HL-60 (cell line): ENCODE measurements at regions not wholly inside any gene's neighbourhood (a gene's known extent, or its start where the extent isn't known, plus 50 kb on each side); places are given as distances from the start of the nearest gene placed in this dataset.

Source experiments
- POLR2AphosphoS5 ChIP-seq: IDR thresholded peaks from 2 replicates; pipeline ENCODE4 v1.6.1; 2012; ENCODE audit warnings: low read depth
- TF ChIP-seq, protein P1 (sequence below): IDR thresholded peaks from one replicate; pipeline ENCODE4 v1.5.1; 2011; ENCODE audit warnings: low read length, control low read depth, inconsistent platforms; ENCODE audit not compliant: insufficient read depth
- TF ChIP-seq, protein P2 (sequence below): IDR thresholded peaks from 2 replicates; pipeline ENCODE4 v1.6.1; 2012; ENCODE audit warnings: low read depth; ENCODE audit not compliant: insufficient replicate concordance

DNA sequence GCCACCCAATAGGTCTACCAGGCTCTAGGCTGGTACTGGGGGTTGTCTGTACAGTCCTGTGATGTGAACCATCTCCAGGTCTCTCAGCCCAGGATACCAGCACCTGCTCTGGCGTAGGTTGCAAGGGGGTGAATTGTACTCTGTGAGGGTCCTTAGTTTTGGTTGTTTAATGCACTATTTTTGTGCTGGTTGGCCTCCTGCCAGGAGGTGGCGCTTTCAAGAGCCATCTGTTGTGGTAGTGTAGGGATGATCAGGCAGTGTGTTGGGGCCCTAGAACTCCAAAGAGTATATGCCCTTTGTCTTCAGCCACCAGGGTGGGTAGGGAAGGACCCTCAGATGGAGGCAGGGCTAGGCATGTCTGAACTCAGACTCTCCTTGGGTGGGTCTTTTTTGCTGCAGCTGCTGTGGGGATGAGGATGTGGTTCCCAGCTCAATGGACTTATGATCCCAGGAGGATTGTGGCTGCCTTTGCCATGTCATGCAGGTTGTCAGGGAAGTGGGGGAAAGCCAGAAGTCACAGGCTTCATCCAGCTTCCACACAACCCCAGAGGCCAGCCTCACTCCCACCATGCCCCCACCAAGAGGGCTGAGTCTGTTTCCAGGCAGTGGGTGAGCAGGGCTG lies 301.8 kb upstream of the CHRM3 start:
- TF ChIP-seq, protein P1, sequence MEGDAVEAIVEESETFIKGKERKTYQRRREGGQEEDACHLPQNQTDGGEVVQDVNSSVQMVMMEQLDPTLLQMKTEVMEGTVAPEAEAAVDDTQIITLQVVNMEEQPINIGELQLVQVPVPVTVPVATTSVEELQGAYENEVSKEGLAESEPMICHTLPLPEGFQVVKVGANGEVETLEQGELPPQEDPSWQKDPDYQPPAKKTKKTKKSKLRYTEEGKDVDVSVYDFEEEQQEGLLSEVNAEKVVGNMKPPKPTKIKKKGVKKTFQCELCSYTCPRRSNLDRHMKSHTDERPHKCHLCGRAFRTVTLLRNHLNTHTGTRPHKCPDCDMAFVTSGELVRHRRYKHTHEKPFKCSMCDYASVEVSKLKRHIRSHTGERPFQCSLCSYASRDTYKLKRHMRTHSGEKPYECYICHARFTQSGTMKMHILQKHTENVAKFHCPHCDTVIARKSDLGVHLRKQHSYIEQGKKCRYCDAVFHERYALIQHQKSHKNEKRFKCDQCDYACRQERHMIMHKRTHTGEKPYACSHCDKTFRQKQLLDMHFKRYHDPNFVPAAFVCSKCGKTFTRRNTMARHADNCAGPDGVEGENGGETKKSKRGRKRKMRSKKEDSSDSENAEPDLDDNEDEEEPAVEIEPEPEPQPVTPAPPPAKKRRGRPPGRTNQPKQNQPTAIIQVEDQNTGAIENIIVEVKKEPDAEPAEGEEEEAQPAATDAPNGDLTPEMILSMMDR = no peak
- no peak for TF ChIP-seq POLR2AphosphoS5
- TF ChIP-seq, protein P2, sequence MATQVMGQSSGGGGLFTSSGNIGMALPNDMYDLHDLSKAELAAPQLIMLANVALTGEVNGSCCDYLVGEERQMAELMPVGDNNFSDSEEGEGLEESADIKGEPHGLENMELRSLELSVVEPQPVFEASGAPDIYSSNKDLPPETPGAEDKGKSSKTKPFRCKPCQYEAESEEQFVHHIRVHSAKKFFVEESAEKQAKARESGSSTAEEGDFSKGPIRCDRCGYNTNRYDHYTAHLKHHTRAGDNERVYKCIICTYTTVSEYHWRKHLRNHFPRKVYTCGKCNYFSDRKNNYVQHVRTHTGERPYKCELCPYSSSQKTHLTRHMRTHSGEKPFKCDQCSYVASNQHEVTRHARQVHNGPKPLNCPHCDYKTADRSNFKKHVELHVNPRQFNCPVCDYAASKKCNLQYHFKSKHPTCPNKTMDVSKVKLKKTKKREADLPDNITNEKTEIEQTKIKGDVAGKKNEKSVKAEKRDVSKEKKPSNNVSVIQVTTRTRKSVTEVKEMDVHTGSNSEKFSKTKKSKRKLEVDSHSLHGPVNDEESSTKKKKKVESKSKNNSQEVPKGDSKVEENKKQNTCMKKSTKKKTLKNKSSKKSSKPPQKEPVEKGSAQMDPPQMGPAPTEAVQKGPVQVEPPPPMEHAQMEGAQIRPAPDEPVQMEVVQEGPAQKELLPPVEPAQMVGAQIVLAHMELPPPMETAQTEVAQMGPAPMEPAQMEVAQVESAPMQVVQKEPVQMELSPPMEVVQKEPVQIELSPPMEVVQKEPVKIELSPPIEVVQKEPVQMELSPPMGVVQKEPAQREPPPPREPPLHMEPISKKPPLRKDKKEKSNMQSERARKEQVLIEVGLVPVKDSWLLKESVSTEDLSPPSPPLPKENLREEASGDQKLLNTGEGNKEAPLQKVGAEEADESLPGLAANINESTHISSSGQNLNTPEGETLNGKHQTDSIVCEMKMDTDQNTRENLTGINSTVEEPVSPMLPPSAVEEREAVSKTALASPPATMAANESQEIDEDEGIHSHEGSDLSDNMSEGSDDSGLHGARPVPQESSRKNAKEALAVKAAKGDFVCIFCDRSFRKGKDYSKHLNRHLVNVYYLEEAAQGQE = no peak
